LNCAP (cell line): ENCODE measurements at regions not wholly inside any gene's neighbourhood (a gene's known extent, or its start where the extent isn't known, plus 50 kb on each side); places are given as distances from the start of the nearest gene placed in this dataset.

Experiments used
- CTCF ChIP-seq: fragments of 450-650 bp; IDR thresholded peaks from 2 replicates; pipeline ENCODE4 v1.5.1; 2017; ENCODE audit warnings: mild to moderate bottlenecking

GRCh38 chr6:28803337-28803709 lies 120.5 kb downstream of the TRIM27 start:
- no peak for TF ChIP-seq CTCF

GRCh38 chr6:28807682-28808280 lies 116.0 kb downstream of the TRIM27 start:
- TF ChIP-seq CTCF: no peak

- TF ChIP-seq CTCF: no peak
These were observed 115.4 kb downstream of the TRIM27 start for GRCh38 chr6:28808383-28808782.

GRCh38 chr6:28809947-28810658 lies 113.7 kb downstream of the TRIM27 start:
- peak; percentile 41; the same call in 1 of the 2 replicates for TF ChIP-seq CTCF

GRCh38 chr6:28810659-28811053 lies 113.1 kb downstream of the TRIM27 start:
- no peak for TF ChIP-seq CTCF

- no peak for TF ChIP-seq CTCF
These were observed 111.9 kb downstream of the TRIM27 start for GRCh38 chr6:28811873-28812272.

- no peak for TF ChIP-seq CTCF
These were observed 110.8 kb downstream of the TRIM27 start for GRCh38 chr6:28812778-28813569.
